DOHH2 (cell line): ENCODE measurements at regions not wholly inside any gene's neighbourhood (a gene's known extent, or its start where the extent isn't known, plus 50 kb on each side); places are given as distances from the start of the nearest gene placed in this dataset.

Experiments
- H3F3A ChIP-seq: fragments of 200-600 bp; sonication (generic), shearing (Covaris generic); 2 replicates; pipeline ENCODE4 v1.6.0; 2016; ENCODE audit warnings: antibody characterized with exemption, mild to moderate bottlenecking; ENCODE audit not compliant: control insufficient read depth, insufficient read depth
- H3K27ac ChIP-seq: fragments of 200-600 bp; sonication (generic); 2 replicates; pipeline ENCODE4 v1.5.1; 2014; ENCODE audit warnings: low read depth, mild to moderate bottlenecking, low read length, moderate library complexity
- H3K27me3 ChIP-seq: fragments of 200-600 bp; sonication (generic); 2 replicates; pipeline ENCODE4 v1.6.1; 2014; ENCODE audit warnings: mild to moderate bottlenecking, low read length, mixed read lengths; ENCODE audit not compliant: control insufficient read depth
- H3K36me3 ChIP-seq: fragments of 200-600 bp; sonication (generic); 2 replicates; pipeline ENCODE4 v1.6.1; 2014; ENCODE audit warnings: mild to moderate bottlenecking, low read length, moderate library complexity, mixed read lengths; ENCODE audit not compliant: control insufficient read depth
- H3K4me1 ChIP-seq: fragments of 200-600 bp; sonication (generic); 2 replicates; pipeline ENCODE4 v1.6.1; 2014; ENCODE audit warnings: mild to moderate bottlenecking, low read length, mixed read lengths; ENCODE audit not compliant: control insufficient read depth
- H3K4me2 ChIP-seq: fragments of 200-600 bp; sonication (generic); 2 replicates; pipeline ENCODE4 v1.6.0; 2014; ENCODE audit warnings: mild to moderate bottlenecking, low read length, moderate library complexity
- H3K4me3 ChIP-seq: fragments of 200-600 bp; sonication (generic); 2 replicates; pipeline ENCODE4 v1.5.1; 2014; ENCODE audit warnings: mild to moderate bottlenecking, low read length, mixed read lengths
- H3K79me2 ChIP-seq: fragments of 200-600 bp; sonication (generic); 2 replicates; pipeline ENCODE4 v1.6.1; 2014; ENCODE audit warnings: mild to moderate bottlenecking, low read length, mixed read lengths; ENCODE audit not compliant: control insufficient read depth
- H3K9me2 ChIP-seq: fragments of 200-600 bp; sonication (generic); replicated peaks from 2 replicates; pipeline ENCODE4 v1.6.1; 2014; ENCODE audit warnings: mild to moderate bottlenecking, low read length, mixed read lengths; ENCODE audit not compliant: control insufficient read depth
- H3K9me3 ChIP-seq: fragments of 200-600 bp; sonication (generic); 2 replicates; pipeline ENCODE4 v1.6.1; 2014; ENCODE audit warnings: antibody characterized with exemption, low read length, mixed read lengths; ENCODE audit not compliant: control insufficient read depth, insufficient read depth
- H4K20me1 ChIP-seq: fragments of 200-600 bp; sonication (generic); 2 replicates; pipeline ENCODE4 v1.6.0; 2014; ENCODE audit warnings: low read depth, mild to moderate bottlenecking, antibody characterized with exemption, low read length, moderate library complexity; ENCODE audit not compliant: control insufficient read depth, insufficient read depth
- EZH2phosphoT487 ChIP-seq: fragments of 200-600 bp; sonication (generic); IDR thresholded peaks from 2 replicates; pipeline ENCODE4 v1.6.1; 2017; ENCODE audit warnings: borderline replicate concordance, mild to moderate bottlenecking, antibody characterized with exemption, low read length, moderate library complexity, mixed read lengths
- TF ChIP-seq, protein P1 (sequence below): fragments of 200-600 bp; sonication (generic); IDR thresholded peaks from one replicate; pipeline ENCODE4 v1.5.1; 2014; ENCODE audit warnings: antibody characterized with exemption, mild to moderate bottlenecking, low read depth, low read length; ENCODE audit not compliant: poor library complexity, severe bottlenecking

DNA sequence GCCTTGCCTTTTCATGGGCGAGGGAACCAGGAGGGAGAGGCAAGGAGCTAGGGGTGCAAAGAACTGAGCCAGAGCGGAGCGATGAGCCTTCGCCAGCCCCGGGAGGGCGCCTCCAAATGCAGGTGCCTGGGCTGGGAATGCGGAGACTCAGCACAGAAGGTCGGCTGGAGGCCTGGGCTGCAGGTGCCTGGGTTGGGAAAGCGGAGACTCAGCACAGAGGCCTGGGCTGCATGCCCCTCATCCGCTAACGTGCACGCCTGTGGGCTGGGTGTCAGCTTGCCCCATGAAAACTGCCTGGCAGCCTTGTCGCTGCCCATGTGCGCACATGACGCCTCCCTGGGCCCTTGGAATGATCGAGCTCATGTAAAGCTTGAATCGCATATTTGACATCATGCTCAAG is 51.8 kb downstream of the POM121L12 start:
- Histone ChIP-seq H3K4me1 (no peaks in the 10 kb centered on the region), H3K27ac (no peak overlapping the region), H3K36me3 (no peaks in the 10 kb centered on the region), H4K20me1 (no peaks in the 10 kb centered on the region), H3K9me3 (no peaks in the 10 kb centered on the region), H3K27me3 (no peaks in the 10 kb centered on the region), H3K9me2 (no peaks in the 10 kb centered on the region), H3F3A (no peaks in the 10 kb centered on the region), H3K79me2 (no peaks in the 10 kb centered on the region), H3K4me3 (no peak overlapping the region), H3K4me2 (no peak overlapping the region)
- TF ChIP-seq, protein P1, sequence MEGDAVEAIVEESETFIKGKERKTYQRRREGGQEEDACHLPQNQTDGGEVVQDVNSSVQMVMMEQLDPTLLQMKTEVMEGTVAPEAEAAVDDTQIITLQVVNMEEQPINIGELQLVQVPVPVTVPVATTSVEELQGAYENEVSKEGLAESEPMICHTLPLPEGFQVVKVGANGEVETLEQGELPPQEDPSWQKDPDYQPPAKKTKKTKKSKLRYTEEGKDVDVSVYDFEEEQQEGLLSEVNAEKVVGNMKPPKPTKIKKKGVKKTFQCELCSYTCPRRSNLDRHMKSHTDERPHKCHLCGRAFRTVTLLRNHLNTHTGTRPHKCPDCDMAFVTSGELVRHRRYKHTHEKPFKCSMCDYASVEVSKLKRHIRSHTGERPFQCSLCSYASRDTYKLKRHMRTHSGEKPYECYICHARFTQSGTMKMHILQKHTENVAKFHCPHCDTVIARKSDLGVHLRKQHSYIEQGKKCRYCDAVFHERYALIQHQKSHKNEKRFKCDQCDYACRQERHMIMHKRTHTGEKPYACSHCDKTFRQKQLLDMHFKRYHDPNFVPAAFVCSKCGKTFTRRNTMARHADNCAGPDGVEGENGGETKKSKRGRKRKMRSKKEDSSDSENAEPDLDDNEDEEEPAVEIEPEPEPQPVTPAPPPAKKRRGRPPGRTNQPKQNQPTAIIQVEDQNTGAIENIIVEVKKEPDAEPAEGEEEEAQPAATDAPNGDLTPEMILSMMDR = no peak
- no peak for TF ChIP-seq EZH2phosphoT487

DNA sequence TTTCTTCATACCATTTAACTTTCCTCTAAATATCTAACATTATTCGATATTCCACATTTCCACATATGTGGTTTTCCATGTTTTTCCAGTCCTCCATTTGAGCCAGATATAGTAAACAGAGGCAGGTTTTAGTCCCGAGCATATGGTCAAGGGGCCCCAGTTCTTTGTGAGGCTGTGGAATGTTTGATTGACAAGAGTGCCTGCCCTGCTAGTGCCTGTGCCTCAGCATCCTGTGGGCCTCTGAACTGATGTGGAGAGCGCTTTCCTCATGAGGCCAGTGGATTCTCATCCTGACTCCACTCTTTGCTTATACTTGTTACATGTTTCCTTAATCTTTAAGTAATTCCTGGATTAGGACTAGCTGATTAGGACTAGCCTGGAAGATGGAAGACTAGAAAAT is 58.8 kb downstream of the POM121L12 start:
- TF ChIP-seq, protein P1 = no peak
- no peak for TF ChIP-seq EZH2phosphoT487
- Histone ChIP-seq H3K36me3 (no peaks in the 10 kb centered on the region), H4K20me1 (no peaks in the 10 kb centered on the region), H3K4me2 (no peak overlapping the region), H3K27ac (no peak overlapping the region), H3K9me2 (no peaks in the 10 kb centered on the region), H3K9me3 (no peaks in the 10 kb centered on the region), H3F3A (no peaks in the 10 kb centered on the region), H3K4me3 (no peak overlapping the region), H3K27me3 (no peaks in the 10 kb centered on the region), H3K4me1 (no peaks in the 10 kb centered on the region), H3K79me2 (no peaks in the 10 kb centered on the region)

DNA sequence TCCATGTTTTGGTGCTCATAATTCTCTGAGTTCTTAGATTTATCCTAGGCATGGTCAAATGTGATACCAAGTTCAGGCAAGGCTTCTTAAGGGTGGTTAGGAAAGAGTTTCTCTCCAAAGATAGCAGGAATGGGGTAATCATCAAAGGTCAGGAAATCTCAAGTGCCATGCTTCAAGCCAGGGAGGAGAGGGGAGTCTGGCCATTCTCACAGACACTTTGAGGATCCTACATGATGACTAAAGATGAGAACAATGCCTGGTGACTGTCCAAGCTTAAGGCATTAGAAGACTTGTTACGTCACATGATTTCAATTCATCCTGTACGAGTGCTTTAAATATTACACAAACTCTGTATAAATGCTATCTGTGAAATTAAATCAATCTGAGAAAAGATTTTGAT is 59.4 kb downstream of the POM121L12 start:
- Histone ChIP-seq H3K27me3 (no peaks in the 10 kb centered on the region), H3K9me3 (no peaks in the 10 kb centered on the region), H3K9me2 (no peaks in the 10 kb centered on the region), H3K4me1 (no peaks in the 10 kb centered on the region), H4K20me1 (no peaks in the 10 kb centered on the region), H3K79me2 (no peaks in the 10 kb centered on the region), H3K27ac (no peak overlapping the region), H3K36me3 (no peaks in the 10 kb centered on the region), H3K4me2 (no peak overlapping the region), H3F3A (no peaks in the 10 kb centered on the region), H3K4me3 (no peak overlapping the region)
- no peak for TF ChIP-seq EZH2phosphoT487
- TF ChIP-seq, protein P1 = no peak
